HG02852 (cell line): ENCODE measurements at regions not wholly inside any gene's neighbourhood (a gene's known extent, or its start where the extent isn't known, plus 50 kb on each side); places are given as distances from the start of the nearest gene placed in this dataset.

Experiments used
- ATAC-seq: cut with Tn5 transposase; IDR thresholded peaks from one replicate; pipeline ENCODE4 v1.9.1; 2021; ENCODE audit warnings: mild to moderate bottlenecking, moderate library complexity; ENCODE audit not compliant: unreplicated experiment

DNA sequence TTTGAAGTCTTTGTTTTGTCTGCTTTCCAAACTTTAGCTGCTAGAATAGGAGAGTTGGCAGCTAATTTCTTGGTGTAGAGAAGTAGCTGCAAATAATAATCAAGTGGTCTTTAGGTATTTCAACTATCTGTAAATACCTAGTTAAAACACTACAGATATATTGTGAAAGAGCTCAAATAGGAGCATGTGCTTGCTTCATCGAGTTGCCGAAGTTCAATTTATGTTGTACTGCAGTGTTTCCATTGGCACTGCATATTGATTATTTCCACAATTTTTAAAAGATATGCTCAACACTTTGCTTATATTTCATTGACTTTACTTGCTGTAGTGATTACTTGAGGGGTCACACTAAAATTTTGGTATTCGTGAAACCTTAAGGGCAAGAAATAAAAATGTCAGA, 131.6 kb upstream of the BMP4 start:
- ATAC-seq, result no peak

DNA sequence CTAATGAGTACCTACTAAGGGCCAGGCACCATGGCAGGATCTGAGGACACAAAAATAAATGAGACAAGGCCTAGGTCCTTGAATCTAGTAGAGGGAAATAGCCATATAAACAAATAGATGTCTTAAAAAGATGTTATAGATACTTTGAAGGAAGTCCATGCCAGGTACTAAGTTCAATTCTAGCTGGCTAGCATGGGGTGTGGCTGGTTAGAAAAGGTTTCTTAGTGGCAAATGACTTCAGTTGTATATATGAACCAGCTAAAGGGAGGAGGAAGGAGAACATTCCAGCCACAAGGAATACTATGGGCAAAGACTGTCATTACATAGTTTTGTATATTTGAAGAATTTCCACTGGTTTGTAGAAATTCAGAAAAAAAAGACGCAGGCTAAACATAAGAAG, 133.6 kb upstream of the BMP4 start:
- ATAC-seq, result no peak

GRCh38 chr14:54094765-54095164, 138.1 kb upstream of the BMP4 start:
- no peak for ATAC-seq

DNA sequence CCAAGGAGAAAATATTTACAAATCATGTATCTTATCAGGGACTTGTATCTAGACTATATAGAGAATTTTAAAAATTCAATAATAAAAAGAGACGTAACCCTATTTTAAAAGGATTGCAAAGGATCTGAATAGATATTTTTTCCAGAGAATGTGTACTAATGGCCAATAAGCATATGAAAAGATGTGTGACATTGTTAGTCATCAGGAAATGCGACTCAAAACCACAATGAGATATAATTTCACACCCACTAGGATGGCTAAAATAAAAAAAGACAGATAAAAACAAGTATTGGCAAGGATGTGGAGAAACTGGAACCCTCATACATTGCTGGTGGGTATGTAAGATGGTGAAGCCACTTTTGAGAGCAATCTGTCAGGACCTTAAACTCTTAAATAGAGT, 141.9 kb upstream of the BMP4 start:
- ATAC-seq, result no peak

- no peak for ATAC-seq
Measured at GRCh38 chr14:54102051-54102456, 145.4 kb upstream of the BMP4 start.

DNA sequence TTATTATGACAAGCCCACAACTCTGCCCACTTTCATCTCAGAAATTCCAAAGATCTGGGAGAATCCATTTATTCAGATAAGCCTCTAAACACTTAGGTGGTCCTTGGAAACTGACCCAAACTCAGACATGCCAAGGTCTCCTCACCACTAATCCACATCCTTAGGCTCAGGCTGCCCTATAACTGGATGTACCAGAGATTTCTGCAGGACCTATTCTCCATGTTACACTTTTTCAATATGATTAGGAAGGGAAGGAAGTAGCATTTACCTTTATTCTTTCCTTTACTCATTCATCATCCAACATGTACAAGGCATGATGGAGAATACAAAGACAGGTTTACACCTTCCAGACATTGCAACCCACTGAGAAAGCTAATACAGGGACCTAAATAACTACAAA, 145.9 kb upstream of the BMP4 start:
- ATAC-seq, result no peak

DNA sequence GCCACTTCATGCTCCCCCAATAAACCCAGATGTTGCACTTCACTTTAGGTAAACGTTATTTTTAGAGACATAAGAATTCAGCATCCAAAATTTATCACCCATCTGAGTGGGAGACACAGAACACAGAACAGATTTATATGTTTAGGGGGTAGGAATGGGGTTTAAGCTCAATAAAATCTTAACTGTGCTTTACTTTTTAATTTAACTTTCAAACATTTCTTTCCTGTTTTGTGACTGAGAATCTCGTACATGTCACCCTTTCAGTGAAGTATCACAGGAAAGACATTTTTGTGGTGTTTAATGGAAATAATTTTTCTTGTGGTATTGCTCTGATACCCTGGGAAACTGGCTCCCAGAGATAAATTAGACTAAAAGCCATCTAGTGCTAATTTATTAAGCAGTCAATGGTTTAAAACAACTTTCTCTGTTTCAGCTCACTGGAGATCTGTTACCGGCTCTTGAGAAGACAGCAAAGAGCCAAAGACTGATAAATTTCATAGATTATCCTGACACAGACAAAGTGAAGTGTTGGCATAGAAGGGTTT, 148.0 kb upstream of the BMP4 start:
- ATAC-seq, result no peak

GRCh38 chr14:54105406-54105805, 148.8 kb upstream of the BMP4 start:
- no peak for ATAC-seq

DNA sequence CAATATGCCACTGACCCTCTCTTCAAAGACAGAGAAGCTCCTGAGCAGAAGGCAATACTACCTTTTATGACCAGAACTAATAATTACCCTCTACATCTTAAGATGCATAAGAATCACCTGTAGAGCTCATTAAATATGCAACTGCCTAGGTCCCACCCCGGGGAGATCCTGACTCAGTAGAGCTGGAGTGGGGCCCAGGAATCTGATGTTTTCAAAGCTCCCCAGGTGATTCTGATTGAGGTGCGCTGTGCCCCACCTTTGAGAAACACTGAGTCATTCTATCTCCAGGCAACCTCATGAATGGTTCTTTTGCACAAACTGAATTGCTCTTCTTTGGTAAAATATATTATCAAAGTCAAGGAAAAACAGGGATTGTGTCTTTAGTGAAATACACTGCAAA, 149.3 kb upstream of the BMP4 start:
- no peak for ATAC-seq

DNA sequence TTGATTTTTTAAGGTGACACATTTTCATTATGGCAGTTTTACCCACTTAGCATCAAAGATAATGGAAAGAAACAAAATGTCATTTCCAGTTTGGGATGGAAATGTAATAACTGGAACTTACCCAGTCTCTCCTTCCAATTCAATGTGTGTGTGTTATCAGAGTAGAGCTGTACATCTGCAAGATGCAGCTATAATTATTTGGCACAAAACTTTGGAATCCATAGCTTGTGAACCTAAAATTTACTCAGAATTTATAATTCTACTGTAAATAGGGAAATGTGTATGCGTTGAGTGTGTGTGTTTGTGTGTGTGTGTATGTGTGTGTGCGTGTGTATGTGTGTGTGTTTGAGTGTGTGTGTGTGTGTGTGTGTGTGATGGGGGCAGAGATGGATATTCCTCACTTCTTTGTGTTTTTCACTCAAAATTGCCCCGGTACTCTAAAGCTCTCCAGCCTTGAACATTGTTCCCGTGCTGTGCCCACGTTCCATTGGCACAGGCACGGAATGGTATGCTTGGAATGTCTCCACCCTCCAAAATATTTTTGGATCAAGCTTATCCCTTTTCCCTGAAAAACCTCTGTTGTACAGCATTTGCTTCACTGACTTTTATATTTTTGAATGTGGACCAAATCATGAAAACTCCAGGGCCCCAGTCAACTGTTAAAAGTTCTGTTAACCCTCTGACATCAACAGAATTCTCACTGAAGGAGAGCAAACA, 150.2 kb upstream of the BMP4 start:
- no peak for ATAC-seq

DNA sequence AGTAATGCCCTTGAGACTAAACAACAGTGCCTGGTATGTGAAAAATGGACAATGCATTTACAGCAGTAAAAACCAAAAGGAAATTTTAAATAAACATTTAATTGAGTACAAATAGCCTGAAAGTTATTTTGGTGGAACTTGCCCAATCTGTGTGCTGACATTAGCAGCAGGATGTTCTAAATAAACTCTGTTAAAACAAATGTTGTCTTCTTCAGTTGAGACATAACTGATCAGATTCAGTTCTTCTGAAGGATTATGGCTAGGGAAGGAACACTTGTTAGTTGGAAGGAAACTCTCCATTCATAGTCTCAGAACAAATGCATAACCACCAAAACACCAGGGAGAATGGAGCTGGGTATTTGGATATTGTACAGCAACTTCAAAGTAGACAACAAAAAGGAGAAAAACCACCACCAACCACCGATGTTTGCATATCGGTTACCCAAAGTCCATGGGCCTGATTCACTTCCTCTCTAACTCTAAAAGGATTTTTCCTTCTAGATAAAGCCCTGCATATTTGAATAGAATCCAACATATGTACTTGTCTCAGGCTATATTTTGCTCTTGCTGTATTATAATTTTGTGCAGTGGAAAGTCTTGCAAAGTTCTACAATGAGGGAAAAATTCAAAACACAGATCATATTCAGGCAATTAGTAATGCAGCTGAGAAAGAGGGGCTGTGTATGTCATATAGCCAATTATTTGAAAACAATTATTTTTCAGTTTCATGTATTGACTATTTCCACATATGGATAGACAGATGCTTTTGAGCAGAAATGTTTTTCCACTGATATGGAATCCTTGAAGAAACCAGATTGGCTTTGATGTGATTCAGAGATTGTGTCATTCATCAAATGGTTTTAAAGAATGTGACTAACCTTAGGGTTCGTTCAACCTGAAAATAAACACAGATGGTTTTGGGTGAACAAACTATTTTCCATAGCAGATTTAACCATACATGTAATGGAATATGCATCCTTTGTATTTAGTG, 152.2 kb upstream of the BMP4 start:
- ATAC-seq, result no peak

- ATAC-seq, result no peak
Measured at GRCh38 chr14:54109521-54110120, 153.0 kb upstream of the BMP4 start.

GRCh38 chr14:54114941-54115340, 158.3 kb upstream of the BMP4 start:
- ATAC-seq, result no peak

- no peak for ATAC-seq
Measured at GRCh38 chr14:54116198-54116885, 159.7 kb upstream of the BMP4 start.

DNA sequence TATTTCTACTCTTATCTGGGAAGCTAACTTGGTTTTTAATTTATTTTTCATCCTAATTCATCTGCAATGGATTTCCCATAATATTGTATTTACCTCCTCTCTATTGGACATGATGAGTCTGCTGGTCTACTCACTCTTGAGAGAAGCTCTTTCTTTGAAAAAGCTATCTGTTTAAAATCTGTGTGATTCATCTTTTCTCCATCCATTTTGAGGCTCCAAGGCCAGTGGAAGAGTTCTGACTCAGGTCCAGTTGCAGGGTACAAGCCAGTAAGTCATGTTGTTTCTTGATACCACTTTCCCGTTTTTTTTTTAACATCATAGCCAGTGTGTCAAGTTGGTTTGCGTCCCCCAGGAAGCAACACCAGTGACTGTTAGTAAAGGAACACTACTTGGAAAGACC, 160.3 kb upstream of the BMP4 start:
- ATAC-seq, result no peak

GRCh38 chr14:54117396-54117795, 160.8 kb upstream of the BMP4 start:
- ATAC-seq, result no peak

- ATAC-seq, result no peak
Measured at GRCh38 chr14:54117924-54118323, 161.3 kb upstream of the BMP4 start.

GRCh38 chr14:54120260-54120659, 163.6 kb upstream of the BMP4 start:
- ATAC-seq, result no peak

- ATAC-seq, result no peak
Measured at GRCh38 chr14:54121466-54122027, 164.9 kb upstream of the BMP4 start.

GRCh38 chr14:54123841-54124240, 167.2 kb upstream of the BMP4 start:
- no peak for ATAC-seq

- no peak for ATAC-seq
Measured at GRCh38 chr14:54125109-54125508, 168.5 kb upstream of the BMP4 start.
